Ishikawa (cell line): ENCODE measurements at regions not wholly inside any gene's neighbourhood (a gene's known extent, or its start where the extent isn't known, plus 50 kb on each side); places are given as distances from the start of the nearest gene placed in this dataset.

Source experiments
- CEBPB ChIP-seq: IDR thresholded peaks from 2 replicates; pipeline ENCODE4 v1.6.1; 2012
- CREB1 ChIP-seq: IDR thresholded peaks from 2 replicates; pipeline ENCODE4 v1.6.1; 2012; ENCODE audit warnings: low read depth
- EGR1 ChIP-seq: IDR thresholded peaks from 2 replicates; pipeline ENCODE4 v1.6.1; 2012
- EP300 ChIP-seq: IDR thresholded peaks from 2 replicates; pipeline ENCODE4 v1.6.1; 2012; ENCODE audit warnings: borderline replicate concordance
- FOXM1 ChIP-seq: IDR thresholded peaks from 2 replicates; pipeline ENCODE4 v1.6.1; 2012; ENCODE audit warnings: low read depth, borderline replicate concordance
- NFIC ChIP-seq: IDR thresholded peaks from 2 replicates; pipeline ENCODE4 v1.6.1; 2012
- RAD21 ChIP-seq: IDR thresholded peaks from 2 replicates; pipeline ENCODE4 v1.6.1; 2012; ENCODE audit warnings: low read depth
- TAF1 ChIP-seq: IDR thresholded peaks from 2 replicates; pipeline ENCODE4 v1.6.1; 2012; ENCODE audit warnings: low read depth, mild to moderate bottlenecking
- TCF12 ChIP-seq: IDR thresholded peaks from 2 replicates; pipeline ENCODE4 v1.6.1; 2012; ENCODE audit warnings: low read depth
- TEAD4 ChIP-seq: IDR thresholded peaks from 2 replicates; pipeline ENCODE4 v1.6.1; 2012
- YY1 ChIP-seq: IDR thresholded peaks from 2 replicates; pipeline ENCODE4 v1.6.1; 2012; ENCODE audit warnings: low read depth
- ZBTB7A ChIP-seq: IDR thresholded peaks from 2 replicates; pipeline ENCODE4 v1.6.1; 2012; ENCODE audit warnings: low read depth
- TF ChIP-seq, protein P1 (sequence below): IDR thresholded peaks from 2 replicates; pipeline ENCODE4 v1.6.1; 2012; ENCODE audit warnings: low read depth, mild to moderate bottlenecking
- TF ChIP-seq, protein P2 (sequence below): IDR thresholded peaks from 2 replicates; pipeline ENCODE4 v1.6.1; 2012
- TF ChIP-seq, protein P3 (sequence below): IDR thresholded peaks from 2 replicates; pipeline ENCODE4 v1.6.1; 2012

DNA sequence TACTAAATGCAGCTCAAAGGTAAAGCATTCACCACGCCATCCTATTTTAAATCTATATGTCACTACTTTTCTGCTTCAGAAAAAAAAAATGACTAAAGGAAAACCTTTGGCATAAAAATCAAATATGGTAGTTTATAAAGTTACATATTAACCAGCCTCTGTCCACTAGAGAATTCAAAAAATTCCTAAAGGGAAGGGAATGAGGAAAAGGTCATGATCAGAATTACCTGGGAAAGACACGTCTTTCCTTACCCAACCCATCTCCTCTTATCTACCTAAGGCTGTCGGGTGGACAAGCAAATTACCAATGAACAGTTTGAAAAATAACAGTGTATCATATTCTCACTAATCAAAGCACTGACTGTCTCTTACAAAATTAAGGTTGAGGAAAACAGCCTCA is 100.7 kb upstream of the TMEM106B start:
- TF ChIP-seq RAD21 (no peak), YY1 (no peak)
- TF ChIP-seq, protein P1, sequence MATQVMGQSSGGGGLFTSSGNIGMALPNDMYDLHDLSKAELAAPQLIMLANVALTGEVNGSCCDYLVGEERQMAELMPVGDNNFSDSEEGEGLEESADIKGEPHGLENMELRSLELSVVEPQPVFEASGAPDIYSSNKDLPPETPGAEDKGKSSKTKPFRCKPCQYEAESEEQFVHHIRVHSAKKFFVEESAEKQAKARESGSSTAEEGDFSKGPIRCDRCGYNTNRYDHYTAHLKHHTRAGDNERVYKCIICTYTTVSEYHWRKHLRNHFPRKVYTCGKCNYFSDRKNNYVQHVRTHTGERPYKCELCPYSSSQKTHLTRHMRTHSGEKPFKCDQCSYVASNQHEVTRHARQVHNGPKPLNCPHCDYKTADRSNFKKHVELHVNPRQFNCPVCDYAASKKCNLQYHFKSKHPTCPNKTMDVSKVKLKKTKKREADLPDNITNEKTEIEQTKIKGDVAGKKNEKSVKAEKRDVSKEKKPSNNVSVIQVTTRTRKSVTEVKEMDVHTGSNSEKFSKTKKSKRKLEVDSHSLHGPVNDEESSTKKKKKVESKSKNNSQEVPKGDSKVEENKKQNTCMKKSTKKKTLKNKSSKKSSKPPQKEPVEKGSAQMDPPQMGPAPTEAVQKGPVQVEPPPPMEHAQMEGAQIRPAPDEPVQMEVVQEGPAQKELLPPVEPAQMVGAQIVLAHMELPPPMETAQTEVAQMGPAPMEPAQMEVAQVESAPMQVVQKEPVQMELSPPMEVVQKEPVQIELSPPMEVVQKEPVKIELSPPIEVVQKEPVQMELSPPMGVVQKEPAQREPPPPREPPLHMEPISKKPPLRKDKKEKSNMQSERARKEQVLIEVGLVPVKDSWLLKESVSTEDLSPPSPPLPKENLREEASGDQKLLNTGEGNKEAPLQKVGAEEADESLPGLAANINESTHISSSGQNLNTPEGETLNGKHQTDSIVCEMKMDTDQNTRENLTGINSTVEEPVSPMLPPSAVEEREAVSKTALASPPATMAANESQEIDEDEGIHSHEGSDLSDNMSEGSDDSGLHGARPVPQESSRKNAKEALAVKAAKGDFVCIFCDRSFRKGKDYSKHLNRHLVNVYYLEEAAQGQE = no peak

DNA sequence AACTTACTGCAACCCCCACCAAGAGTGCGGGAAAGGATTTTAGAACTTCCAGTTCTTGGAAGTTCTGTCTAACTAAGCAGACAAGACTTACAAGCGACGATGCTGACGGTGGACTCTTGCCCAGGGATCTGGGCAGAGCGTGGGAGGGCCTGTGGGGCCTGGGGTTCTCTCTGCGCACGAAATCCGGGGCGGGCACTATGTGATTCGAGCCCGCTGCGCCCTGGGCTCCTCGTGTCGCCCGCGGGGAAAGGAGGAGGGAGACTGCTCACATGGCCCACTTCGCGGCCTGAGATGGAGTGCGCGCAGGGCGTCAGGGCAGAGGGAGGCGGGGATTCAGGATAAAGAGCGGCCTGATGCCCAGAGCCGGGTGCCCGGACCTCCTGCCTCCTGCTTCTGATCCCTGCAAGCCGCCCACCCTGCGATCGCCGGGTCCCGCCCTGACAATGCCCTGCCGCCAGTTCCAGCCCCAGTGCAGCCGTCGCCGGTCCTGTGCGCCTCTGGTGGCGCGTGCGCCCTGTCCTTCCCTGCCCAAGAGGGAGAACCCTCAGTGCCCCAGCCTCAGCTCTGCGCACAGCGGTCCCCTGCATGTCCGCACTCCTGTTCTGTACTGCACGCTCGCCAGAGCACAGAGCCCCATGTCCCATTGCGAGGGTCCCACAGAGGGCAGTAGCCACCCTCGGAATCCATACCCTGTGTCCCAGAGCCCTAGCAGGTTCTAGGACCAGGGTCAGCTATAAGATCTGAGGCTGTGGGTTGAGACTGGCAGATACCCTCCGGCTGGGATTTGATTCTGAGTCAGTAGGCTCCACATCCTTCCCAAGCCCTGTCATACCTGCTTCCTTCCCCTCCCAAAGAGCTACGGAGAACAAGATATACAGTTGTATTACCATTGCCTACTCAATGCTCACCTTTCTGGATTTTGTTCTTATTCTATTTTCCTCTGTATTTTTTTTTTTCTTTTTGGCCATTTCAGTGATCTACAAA is 99.4 kb upstream of the TMEM106B start:
- TF ChIP-seq ZBTB7A (no peak), EGR1 (no peak), TEAD4 (no peak), RAD21 (no peak), CREB1 (no peak), TCF12 (no peak)

DNA sequence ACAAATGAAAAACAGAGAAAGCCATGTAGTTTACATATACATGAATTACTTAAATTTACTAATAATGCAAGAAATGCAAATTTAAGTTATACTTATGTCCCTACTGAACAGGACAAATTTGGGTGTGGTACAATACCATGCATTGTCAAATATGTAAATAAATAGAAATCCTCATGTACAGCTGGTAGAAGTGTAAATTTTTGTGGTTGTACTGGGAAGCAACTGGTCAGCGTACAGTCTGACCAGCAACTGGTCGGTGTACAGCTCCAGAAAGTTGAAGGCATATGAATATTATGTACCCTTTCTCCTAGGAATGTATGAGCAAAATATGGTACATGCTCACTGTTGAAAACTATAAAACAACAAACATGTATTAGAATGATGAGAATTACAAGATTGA is 93.9 kb upstream of the TMEM106B start:
- TF ChIP-seq, protein P1 = no peak
- TF ChIP-seq TEAD4 (no peak), ZBTB7A (no peak)
- TF ChIP-seq, protein P2, sequence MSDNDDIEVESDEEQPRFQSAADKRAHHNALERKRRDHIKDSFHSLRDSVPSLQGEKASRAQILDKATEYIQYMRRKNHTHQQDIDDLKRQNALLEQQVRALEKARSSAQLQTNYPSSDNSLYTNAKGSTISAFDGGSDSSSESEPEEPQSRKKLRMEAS = no peak

DNA sequence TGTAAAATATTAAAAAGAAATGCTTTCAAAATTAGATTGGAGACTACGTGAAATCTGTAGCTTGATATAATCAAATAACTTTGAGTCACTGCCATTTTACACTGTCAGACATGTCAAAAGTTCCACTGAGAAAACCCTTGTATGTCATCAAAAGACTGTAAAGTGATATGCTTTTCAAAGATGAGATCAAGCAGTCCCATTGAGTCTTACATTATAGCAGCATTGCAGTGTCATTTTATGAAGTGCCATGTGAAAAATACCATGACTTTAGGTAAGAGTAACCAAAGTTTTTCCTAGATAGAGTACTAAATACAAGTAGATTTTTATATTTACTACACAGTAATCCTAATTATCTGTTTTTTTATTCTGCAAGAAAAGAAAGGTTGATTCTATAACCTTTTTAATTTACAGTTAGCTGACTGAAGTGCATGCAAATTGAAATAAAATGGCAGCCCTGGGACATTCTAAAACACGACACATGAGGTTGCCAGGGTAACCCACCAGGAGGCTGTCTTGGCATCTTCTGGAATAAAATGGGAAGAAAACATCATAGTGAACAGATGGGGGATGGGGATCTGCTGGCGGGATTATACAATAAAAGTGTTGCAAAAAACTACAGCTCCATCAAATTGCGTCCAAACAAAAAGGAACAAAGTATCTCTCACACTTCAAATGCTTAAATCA is 91.3 kb upstream of the TMEM106B start:
- TF ChIP-seq ZBTB7A (no peak), EGR1 (no peak), NFIC (no peak), TEAD4 (no peak), EP300 (no peak), CEBPB (no peak), YY1 (no peak), FOXM1 (no peak)
- TF ChIP-seq, protein P2 = no peak

DNA sequence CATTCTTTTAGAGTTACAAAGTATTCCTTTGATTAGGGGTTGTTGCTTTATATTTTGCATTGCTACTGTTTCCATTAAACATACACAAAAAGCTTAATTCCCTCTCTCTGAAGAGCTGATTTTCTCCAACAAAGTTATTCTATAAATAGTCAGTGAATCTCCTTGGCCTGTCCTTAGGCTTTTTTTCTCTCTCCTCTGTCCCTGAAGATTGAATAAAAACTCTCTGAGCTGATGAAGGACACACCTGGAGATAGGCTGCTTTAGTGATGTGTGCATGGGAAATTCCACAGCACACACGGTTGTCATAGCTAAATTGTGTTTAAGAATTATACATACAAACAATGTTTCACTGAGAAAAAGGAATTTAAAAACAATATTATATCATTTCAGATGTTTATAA is 90.5 kb upstream of the TMEM106B start:
- TF ChIP-seq EGR1 = no peak
- TF ChIP-seq FOXM1 = no peak
- no peak for TF ChIP-seq TAF1
- no peak for TF ChIP-seq CEBPB
- no peak for TF ChIP-seq NFIC
- no peak for TF ChIP-seq TCF12
- TF ChIP-seq, protein P3, sequence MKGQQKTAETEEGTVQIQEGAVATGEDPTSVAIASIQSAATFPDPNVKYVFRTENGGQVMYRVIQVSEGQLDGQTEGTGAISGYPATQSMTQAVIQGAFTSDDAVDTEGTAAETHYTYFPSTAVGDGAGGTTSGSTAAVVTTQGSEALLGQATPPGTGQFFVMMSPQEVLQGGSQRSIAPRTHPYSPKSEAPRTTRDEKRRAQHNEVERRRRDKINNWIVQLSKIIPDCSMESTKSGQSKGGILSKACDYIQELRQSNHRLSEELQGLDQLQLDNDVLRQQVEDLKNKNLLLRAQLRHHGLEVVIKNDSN = no peak
- TF ChIP-seq YY1 = no peak
- no peak for TF ChIP-seq TEAD4
- TF ChIP-seq ZBTB7A = no peak
- TF ChIP-seq, protein P2 = no peak
- no peak for TF ChIP-seq CREB1
- TF ChIP-seq EP300 = no peak
- no peak for TF ChIP-seq RAD21
- TF ChIP-seq, protein P1 = no peak
